ENCODE measurements at regions not wholly inside any gene's neighbourhood (a gene's known extent, or its start where the extent isn't known, plus 50 kb on each side); places are given as distances from the start of the nearest gene placed in this dataset.
"Not testable (repeated sequence)": the region's sequence is repeated elsewhere in the genome, so short reads cannot be mapped to it uniquely, and the experiment has no call there.

DNA sequence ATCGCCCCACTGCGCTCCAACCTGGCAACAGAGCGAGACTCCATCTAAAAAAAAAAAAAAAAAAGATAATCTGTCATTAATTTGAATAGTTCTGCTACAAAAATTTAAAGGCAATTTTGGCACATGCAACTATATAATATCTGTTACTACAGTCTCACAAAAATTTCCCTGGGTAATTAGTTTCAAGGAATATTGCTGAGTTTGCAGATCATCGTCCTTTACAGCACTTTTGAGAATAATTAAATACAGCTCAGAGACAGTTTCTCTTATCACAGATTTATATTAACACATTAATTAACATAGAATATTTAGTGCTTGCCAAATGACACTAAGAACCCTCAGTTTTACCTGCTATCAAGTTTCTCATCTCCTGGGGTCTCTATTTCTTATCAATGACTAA lies 540.4 kb upstream of the ZNF804A start:
- DNase-seq (ENCODE audit: low read depth), result no peak
- no peaks in the 10 kb centered on the region for H3K36me3 ChIP-seq (ENCODE audit: control insufficient read depth, insufficient read depth, low read length)
- ChIA-PET CTCF (no interaction called here), POLR2A (no interaction called here)
- TF ChIP-seq, protein P1, sequence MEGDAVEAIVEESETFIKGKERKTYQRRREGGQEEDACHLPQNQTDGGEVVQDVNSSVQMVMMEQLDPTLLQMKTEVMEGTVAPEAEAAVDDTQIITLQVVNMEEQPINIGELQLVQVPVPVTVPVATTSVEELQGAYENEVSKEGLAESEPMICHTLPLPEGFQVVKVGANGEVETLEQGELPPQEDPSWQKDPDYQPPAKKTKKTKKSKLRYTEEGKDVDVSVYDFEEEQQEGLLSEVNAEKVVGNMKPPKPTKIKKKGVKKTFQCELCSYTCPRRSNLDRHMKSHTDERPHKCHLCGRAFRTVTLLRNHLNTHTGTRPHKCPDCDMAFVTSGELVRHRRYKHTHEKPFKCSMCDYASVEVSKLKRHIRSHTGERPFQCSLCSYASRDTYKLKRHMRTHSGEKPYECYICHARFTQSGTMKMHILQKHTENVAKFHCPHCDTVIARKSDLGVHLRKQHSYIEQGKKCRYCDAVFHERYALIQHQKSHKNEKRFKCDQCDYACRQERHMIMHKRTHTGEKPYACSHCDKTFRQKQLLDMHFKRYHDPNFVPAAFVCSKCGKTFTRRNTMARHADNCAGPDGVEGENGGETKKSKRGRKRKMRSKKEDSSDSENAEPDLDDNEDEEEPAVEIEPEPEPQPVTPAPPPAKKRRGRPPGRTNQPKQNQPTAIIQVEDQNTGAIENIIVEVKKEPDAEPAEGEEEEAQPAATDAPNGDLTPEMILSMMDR (IDR thresholded peaks at IDR 0.05; ENCODE audit: insufficient read depth, low read depth, low read length), result no peak
- H3K4me3 ChIP-seq (ENCODE audit: low read depth, low read length), result no peak overlapping the region
- no peaks in the 10 kb centered on the region for H3K27me3 ChIP-seq (ENCODE audit: control insufficient read depth, insufficient read depth, low read length)

DNA sequence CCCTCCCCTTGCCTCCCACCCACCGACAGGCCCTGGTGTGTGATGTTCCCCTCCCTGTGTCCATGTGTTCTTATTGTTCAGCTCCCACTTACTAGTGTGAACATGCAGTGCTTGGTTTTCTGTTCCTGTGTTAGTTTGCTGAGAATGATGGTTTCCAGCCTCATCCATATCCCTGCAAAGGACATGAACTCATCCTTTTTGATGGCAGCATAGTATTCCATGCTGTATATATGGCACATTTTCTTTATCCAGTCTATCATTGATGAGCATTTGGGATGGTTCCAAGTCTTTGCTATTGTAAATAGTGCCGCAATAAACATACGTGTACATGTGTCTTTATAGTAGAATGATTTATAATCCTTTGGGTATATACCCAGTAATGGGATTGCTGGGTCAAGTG lies 538.1 kb upstream of the ZNF804A start:
- DNase-seq (ENCODE audit: low read depth); H3K27me3 ChIP-seq (ENCODE audit: control insufficient read depth, insufficient read depth, low read length); H3K36me3 ChIP-seq (ENCODE audit: control insufficient read depth, insufficient read depth, low read length); H3K4me3 ChIP-seq (ENCODE audit: low read depth, low read length); POLR2A ChIA-PET; CTCF ChIA-PET: not testable (repeated sequence)

DNA sequence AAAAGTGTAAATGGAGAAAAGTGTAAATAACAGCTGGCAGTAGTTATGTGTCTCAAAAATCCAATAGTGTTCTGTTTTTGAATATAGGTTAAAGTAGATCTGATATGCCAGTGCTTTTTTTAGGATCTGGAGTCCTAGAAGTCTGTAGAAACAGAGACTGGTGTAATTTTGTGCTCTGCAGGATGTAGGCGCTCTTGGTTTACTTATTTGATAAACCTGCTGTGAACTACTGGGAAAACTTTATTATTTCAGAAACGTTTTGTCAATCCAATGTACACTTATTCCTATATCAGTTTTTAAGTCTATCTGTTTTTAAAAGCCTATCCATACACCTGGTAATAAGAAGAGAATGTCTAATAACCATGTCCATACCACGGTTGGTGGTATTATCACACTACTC lies 530.8 kb upstream of the ZNF804A start:
- ChIA-PET CTCF (interaction anchor here (0.7 kb wide), 1 partner anchor 29 kb away, joined by 3 read pairs; no protein-coding TSS in a partner anchor), POLR2A (no interaction called here)
- Histone ChIP-seq H3K27me3 (ENCODE audit: control insufficient read depth, insufficient read depth, low read length) (no peaks in the 10 kb centered on the region), H3K4me3 (ENCODE audit: low read depth, low read length) (no peak overlapping the region), H3K36me3 (ENCODE audit: control insufficient read depth, insufficient read depth, low read length) (no peaks in the 10 kb centered on the region)
- TF ChIP-seq, protein P1 (IDR thresholded peaks at IDR 0.05; ENCODE audit: insufficient read depth, low read depth, low read length), result no peak
- no peak for DNase-seq (ENCODE audit: low read depth)

DNA sequence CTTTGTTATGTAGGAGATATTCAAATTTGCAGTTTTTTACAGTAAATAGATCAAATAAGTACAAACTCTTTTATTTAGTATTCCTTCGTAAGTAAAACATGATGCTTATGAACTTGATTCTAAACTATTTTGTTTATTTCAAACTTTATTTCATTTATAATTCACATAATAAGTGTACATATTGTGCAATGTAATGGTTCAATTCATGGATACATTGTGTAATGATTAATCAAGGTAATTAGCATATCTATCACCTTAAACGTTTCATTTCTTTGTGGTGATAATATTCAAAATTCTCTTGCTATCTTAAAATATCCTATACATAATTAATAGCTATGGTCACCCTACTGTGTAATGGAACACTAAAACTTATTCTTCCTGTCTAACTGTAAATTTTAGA lies 525.9 kb upstream of the ZNF804A start:
- TF ChIP-seq, protein P1 (IDR thresholded peaks at IDR 0.05; ENCODE audit: insufficient read depth, low read depth, low read length), result no peak
- ChIA-PET CTCF (no interaction called here), POLR2A (no interaction called here)
- DNase-seq (ENCODE audit: low read depth), result no peak
- Histone ChIP-seq H3K36me3 (ENCODE audit: control insufficient read depth, insufficient read depth, low read length) (no peaks in the 10 kb centered on the region), H3K4me3 (ENCODE audit: low read depth, low read length) (no peak overlapping the region), H3K27me3 (ENCODE audit: control insufficient read depth, insufficient read depth, low read length) (no peaks in the 10 kb centered on the region)

DNA sequence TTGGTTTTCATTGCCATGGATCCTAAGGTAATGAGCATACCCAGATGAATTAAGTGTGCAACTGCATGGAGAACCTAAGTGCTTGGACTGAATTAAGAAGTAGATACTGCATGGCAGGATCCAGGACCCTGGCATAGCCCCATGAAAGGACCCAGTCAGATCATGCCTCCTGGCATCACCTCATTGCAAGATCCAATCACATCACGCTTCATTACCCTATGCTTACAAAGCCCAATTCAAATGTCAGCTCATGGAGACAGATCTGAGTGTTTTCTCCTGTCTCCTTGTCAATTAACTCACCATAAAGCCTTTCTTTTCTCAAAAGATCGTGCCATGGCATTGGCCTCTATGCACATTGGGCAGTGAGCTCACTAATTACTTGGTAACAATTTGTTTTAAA lies 519.8 kb upstream of the ZNF804A start:
- TF ChIP-seq, protein P1 (IDR thresholded peaks at IDR 0.05; ENCODE audit: insufficient read depth, low read depth, low read length), result no peak
- DNase-seq (ENCODE audit: low read depth), result no peak
- CTCF ChIA-PET, result no interaction called here
- no peaks in the 10 kb centered on the region for H3K36me3 ChIP-seq (ENCODE audit: control insufficient read depth, insufficient read depth, low read length)
- POLR2A ChIA-PET, result no interaction called here
- H3K27me3 ChIP-seq (ENCODE audit: control insufficient read depth, insufficient read depth, low read length), result no peaks in the 10 kb centered on the region
- no peak overlapping the region for H3K4me3 ChIP-seq (ENCODE audit: low read depth, low read length)

DNA sequence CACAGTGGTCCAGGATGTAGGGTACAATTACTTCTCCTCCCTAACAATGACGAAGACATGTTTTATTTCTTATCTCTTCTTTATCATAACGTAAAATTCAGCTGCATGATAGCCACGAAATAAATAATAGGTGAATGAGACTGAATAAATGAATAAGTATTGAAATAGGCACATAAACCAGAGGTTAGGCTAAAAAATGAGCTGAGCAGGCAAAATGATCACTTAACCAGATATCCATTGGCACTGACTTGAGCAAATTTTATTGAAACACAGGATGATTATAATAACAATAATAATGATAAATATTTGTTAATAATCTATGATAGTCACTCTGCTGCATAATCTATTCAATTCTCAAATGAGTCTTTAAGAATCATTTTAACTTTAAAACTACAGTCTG lies 506.9 kb upstream of the ZNF804A start:
- Histone ChIP-seq H3K27me3 (ENCODE audit: control insufficient read depth, insufficient read depth, low read length) (no peaks in the 10 kb centered on the region), H3K36me3 (ENCODE audit: control insufficient read depth, insufficient read depth, low read length) (no peaks in the 10 kb centered on the region), H3K4me3 (ENCODE audit: low read depth, low read length) (no peak overlapping the region)
- POLR2A ChIA-PET, result no interaction called here
- no peak for DNase-seq (ENCODE audit: low read depth)
- TF ChIP-seq, protein P1 (IDR thresholded peaks at IDR 0.05; ENCODE audit: insufficient read depth, low read depth, low read length), result no peak
- CTCF ChIA-PET, result no interaction called here

All from BJ (cell line).